MG63 (cell line): ENCODE measurements at regions not wholly inside any gene's neighbourhood (a gene's known extent, or its start where the extent isn't known, plus 50 kb on each side); places are given as distances from the start of the nearest gene placed in this dataset.

Experiments
- DNase-seq: peaks from one replicate; pipeline ENCODE4 v3.0.0-alpha.2; 2020
- H3K27me3 ChIP-seq: fragments of 250-450 bp; sonication (Bioruptor Pico); 2 replicates; pipeline ENCODE4 v1.5.1; 2020; ENCODE audit warnings: mild to moderate bottlenecking, moderate library complexity
- H3K36me3 ChIP-seq: fragments of 250-450 bp; sonication (Bioruptor Pico); 2 replicates; pipeline ENCODE4 v1.5.1; 2020; ENCODE audit warnings: mild to moderate bottlenecking, moderate library complexity
- H3K4me3 ChIP-seq: fragments of 250-450 bp; sonication (Bioruptor Pico); 2 replicates; pipeline ENCODE4 v1.5.1; 2020; ENCODE audit warnings: mild to moderate bottlenecking, moderate library complexity
- H3K9me3 ChIP-seq: fragments of 250-450 bp; sonication (Bioruptor Pico); 2 replicates; pipeline ENCODE4 v1.5.1; 2020; ENCODE audit warnings: mild to moderate bottlenecking, moderate library complexity

DNA sequence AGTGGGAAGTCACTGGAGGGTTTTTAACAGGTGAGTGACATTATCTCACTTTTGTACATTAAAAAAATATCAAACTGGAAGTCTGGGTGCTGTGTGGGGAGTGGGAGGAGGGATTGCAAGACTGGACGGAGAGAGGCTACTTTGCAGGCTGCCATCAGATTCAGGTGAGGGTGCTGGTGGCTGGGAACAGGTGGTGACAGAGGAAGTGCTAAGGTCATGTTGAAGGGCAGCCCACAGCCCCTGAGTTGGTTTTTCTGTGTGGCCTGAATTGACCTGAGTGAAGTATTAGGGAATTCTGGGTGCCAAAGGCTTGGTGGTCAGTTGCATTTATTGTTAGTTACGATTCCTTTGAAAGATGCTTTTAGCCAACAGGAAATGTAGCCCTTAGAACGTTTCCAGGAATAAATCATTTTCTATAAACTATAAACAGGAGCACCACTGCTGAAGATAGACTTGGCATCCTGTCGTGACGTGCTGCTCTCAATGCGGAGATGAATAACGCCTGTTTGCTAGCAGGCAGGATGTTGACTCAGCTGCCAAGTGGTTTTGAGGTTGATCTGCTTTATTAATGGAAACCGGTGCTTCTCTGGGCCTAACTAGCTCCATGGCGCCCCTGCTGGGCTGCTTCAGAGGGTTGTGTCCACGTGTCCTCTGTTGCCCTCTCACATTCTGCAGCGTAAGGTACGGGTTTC, 707.5 kb upstream of the TMEM132C start:
- no peaks in the 10 kb centered on the region for H3K36me3 ChIP-seq
- no peak overlapping the region for H3K4me3 ChIP-seq
- no peaks in the 10 kb centered on the region for H3K9me3 ChIP-seq
- H3K27me3 ChIP-seq = no peaks in the 10 kb centered on the region
- peak; percentile 95 for DNase-seq

- no peaks in the 10 kb centered on the region for H3K27me3 ChIP-seq
- H3K4me3 ChIP-seq = no peak overlapping the region
- no peak for DNase-seq
- H3K9me3 ChIP-seq = no peaks in the 10 kb centered on the region
- H3K36me3 ChIP-seq = no peaks in the 10 kb centered on the region
These were observed 706.9 kb upstream of the TMEM132C start for GRCh38 chr12:127560041-127560478.

DNA sequence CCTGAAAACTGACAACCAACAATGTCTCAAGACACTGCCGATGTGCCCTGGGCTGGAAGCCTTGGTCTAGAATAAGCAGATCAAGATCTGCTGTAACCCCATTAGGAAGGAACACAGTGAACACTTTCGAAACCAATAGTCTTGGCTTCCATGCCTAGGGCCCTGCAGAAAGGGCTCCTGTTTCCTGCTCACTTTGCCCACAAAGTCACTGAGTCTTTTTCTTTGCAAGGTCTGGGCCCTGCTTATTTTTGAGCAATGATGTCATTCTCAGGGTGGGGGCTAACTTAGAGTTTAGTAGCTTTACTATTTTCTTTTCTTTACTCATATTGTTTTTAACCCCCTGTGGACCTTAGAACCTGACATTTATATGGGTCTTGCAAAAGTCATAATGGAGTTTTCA, 704.2 kb upstream of the TMEM132C start:
- Histone ChIP-seq H3K36me3 (no peaks in the 10 kb centered on the region), H3K27me3 (no peaks in the 10 kb centered on the region), H3K9me3 (no peaks in the 10 kb centered on the region), H3K4me3 (no peak overlapping the region)
- no peak for DNase-seq

GRCh38 chr12:127565241-127565640, 701.7 kb upstream of the TMEM132C start:
- Histone ChIP-seq H3K9me3 (no peaks in the 10 kb centered on the region), H3K27me3 (no peaks in the 10 kb centered on the region), H3K36me3 (no peaks in the 10 kb centered on the region), H3K4me3 (no peak overlapping the region)
- DNase-seq = no peak

- no peak for DNase-seq
- no peak overlapping the region for H3K4me3 ChIP-seq
These were observed 699.4 kb upstream of the TMEM132C start for GRCh38 chr12:127567531-127567930.

DNA sequence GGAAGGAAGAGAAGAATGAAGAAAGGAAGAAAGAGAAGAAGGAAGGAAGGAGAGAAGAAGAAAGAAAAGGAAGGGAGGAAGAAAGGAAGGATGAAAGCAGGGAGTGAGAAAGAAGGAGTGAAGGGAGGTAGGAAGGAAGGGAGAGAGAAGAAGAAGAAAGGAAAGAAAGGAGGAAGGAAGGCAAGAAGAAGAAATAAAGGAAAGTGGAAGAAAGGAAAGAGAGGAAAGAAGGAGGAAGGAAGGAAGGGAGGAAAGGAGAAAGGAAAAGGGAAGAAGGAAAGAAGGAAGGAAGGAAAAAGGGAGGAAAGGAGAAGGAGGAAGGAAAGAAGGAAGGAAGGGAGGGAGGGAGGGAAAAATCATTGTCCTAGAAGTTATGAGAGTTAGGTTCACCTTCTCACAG, 696.6 kb upstream of the TMEM132C start:
- no peak for DNase-seq
- Histone ChIP-seq H3K9me3 (no peaks in the 10 kb centered on the region), H3K27me3 (no peaks in the 10 kb centered on the region), H3K36me3 (no peaks in the 10 kb centered on the region), H3K4me3 (no peak overlapping the region)

More at GRCh38 chr12:127567531-127567930, 699.4 kb upstream of the TMEM132C start:
- Histone ChIP-seq H3K27me3 (no peaks in the 10 kb centered on the region), H3K9me3 (no peaks in the 10 kb centered on the region), H3K36me3 (no peaks in the 10 kb centered on the region)

DNA sequence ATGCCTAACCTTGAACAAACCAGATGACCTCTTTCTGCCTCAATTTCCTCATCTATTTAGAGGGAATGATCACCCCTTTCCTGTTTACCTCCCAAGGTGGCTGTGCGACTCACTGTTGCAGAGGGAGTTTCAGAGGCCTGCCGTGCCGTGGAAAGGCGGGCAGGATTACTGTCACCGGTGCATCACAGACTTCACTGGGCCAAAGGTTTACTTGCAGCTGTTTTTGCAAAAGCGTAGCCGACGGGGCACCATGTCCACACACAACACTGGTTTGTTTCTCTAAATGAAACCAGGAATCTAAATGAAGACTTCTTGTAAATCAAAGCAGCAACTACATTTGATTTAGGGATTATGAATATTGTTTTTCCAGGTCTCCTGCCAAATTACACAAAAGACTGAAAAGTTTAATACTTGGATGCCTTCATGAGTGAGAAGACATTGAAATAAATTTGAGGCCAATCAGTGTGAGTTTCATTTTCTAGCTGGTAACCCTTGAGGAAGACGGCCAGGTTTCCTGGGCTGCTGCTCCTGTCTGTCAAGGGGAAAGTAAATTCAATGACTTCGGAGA, 696.1 kb upstream of the TMEM132C start:
- peak; percentile 33 for DNase-seq
- H3K9me3 ChIP-seq = no peaks in the 10 kb centered on the region
- H3K36me3 ChIP-seq = no peaks in the 10 kb centered on the region
- H3K4me3 ChIP-seq = no peak overlapping the region
- H3K27me3 ChIP-seq = no peaks in the 10 kb centered on the region

DNA sequence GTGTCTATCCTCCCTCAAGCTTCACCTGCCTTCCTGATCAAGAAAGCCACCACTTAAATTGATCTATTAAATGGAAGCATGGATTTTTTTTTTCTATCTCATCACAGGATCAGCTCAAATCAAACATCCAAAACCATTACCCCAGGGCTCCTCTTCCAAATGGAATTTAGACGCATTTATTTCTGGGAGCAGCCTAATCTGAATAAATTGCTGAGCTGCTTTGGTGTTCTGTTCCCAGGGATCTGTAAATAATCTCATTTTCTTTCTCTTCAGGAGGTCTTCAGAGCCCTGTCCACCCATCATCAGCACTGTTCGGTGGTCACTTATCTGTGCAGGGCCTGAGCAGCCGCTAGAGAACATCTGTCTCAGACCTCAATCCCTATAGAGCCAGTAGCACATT, 695.4 kb upstream of the TMEM132C start:
- no peaks in the 10 kb centered on the region for H3K9me3 ChIP-seq
- H3K4me3 ChIP-seq = no peak overlapping the region
- H3K27me3 ChIP-seq = no peaks in the 10 kb centered on the region
- DNase-seq = no peak
- H3K36me3 ChIP-seq = no peaks in the 10 kb centered on the region

DNA sequence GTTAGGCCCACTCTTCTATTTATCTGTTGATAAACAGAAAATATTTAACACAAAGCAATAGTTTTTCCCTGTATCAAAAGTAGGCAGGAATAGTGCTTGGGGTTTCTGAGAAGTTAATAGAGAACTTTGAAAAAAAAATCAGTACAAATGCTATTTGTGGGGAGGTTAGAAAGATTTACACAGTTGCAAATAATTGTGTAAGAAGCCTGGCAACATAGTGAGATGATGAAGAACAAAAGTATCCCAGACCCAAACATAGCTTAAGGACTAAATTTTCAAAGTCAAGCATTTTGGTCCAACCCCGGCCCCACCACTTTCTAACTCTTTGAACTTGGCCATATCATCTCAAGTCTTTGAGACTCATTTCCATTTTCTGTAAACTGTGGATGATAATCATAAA, 687.5 kb upstream of the TMEM132C start:
- Histone ChIP-seq H3K9me3 (no peaks in the 10 kb centered on the region), H3K36me3 (no peaks in the 10 kb centered on the region), H3K4me3 (no peak overlapping the region), H3K27me3 (no peaks in the 10 kb centered on the region)
- DNase-seq = no peak

DNA sequence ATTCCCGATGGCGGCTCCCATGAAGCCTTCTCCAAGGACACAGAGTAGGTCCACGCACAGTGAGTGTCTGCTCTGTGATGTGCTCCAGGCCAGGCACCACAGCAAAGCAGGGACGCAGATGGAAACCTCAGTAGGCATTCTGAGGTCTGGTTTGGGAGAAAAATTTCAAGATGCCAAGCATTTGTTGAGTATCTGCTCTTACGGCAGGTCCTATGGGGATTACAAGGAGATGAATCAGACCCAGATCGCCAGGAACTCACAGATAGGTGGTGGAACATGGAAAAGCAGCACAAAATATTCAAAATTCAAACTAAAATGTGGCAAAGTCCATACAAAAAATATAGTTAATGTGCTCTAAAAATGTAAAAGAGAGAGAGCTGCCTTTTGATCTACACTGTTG, 684.9 kb upstream of the TMEM132C start:
- DNase-seq = no peak
- H3K27me3 ChIP-seq = no peaks in the 10 kb centered on the region

DNA sequence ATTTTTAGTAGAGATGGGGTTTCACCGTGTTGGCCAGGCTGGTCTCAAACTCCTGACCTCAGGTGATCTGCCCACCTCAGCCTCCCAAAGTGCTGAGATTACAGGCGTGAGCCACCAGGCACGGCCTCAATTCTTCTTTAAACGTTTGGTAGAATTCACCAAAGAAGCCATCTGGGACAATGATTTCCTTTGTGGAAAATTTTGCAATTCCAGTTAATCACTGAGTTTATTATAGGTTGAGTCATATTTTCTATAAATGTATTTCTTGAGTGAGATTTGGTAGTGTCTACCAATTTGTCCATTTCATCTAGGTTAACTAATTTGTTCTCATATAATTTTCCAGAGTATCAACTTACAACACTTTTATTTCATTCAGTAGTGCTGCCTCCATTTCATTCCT, 683.9 kb upstream of the TMEM132C start:
- Histone ChIP-seq H3K4me3 (no peak overlapping the region), H3K27me3 (no peaks in the 10 kb centered on the region), H3K9me3 (peaks cover 4% of the 10 kb centered on the region), H3K36me3 (no peaks in the 10 kb centered on the region)
- no peak for DNase-seq

More for the DNA sequence above, 684.9 kb upstream of the TMEM132C start:
- Histone ChIP-seq H3K9me3 (peaks cover 4% of the 10 kb centered on the region), H3K36me3 (no peaks in the 10 kb centered on the region), H3K4me3 (no peak overlapping the region)

DNA sequence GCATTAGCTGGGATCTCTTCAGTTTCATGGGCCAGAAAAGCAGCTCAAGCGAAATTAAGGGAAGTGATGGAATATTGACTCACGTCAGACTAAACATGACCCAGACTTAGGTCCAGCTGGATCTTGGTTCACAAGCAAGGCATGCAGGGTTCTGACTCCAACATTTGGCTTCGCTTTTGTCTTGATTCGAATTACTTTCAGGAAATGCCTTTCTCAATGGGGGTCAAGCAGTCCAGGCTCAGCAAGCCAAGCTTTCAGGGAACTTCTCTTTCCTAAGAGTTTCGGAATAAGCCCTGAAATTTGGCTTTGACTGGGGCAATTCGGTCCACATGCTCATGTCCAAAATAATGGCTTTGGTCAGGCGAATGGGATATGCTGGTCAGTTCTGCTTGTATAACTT, 678.7 kb upstream of the TMEM132C start:
- Histone ChIP-seq H3K36me3 (no peaks in the 10 kb centered on the region), H3K9me3 (peaks cover 4% of the 10 kb centered on the region), H3K4me3 (no peak overlapping the region), H3K27me3 (no peaks in the 10 kb centered on the region)
- DNase-seq = peak; percentile 83

DNA sequence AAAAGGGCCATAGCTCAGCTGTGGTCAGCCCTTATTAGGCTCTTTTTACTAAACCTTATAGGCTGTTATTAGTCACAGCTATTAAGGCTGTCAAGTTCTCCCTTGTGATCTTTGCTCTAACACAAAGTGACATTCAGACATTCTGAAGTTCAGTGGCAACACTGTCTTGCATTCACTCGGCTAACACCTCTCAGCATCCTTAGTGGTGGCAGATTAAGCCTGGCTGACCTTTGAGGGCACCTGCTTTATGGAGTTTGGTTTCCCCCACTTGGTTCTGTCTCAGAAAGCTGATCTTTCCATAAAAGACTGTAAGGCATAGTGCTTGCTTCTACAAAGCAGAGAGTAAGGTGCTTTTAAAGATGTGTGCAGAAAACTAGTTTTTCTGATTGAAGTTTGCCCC, 677.4 kb upstream of the TMEM132C start:
- Histone ChIP-seq H3K36me3 (no peaks in the 10 kb centered on the region), H3K9me3 (peaks cover 4% of the 10 kb centered on the region), H3K27me3 (no peaks in the 10 kb centered on the region), H3K4me3 (no peak overlapping the region)
- no peak for DNase-seq

DNA sequence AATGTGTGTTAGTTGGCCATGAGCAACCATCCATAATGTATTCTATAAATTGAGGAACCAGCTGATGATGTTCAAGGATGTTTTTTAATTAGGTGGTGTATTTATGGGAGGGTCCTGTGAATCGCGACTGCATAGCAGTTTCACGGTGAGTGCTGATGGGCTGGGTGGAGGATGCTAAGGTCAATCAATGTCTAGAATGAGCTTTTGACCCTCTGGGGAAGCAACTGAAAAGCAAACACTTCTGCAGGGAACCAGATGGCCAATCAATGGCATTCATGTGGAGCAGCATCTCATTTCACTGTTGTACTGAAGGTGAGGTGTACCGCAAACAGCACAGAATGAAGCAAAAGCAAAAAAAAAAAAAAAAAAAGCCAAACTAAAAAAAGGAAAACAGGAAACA, 676.1 kb upstream of the TMEM132C start:
- no peaks in the 10 kb centered on the region; the same call in 1 of the 2 replicates for H3K9me3 ChIP-seq
- no peaks in the 10 kb centered on the region for H3K27me3 ChIP-seq
- H3K4me3 ChIP-seq = no peak overlapping the region
- DNase-seq = no peak
- no peaks in the 10 kb centered on the region for H3K36me3 ChIP-seq

DNA sequence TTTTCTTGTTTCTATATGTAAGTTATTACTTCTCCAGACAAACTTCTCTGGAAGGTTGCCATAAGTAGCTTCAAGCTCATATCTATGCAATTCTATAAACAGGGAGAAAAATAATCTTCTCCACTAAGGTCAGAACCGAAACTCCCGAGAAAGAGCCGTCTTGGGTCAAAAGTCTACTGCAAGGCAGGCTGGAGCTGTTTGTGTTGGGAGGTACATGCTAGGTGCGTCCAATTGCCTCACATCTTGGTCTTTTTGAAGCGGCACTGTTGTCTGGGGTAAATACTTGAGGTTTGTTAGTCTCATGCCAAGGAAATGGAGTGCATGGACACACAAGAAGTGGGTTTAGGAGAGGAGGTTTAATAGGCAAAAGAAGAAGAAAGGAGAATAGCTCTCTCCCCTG, 674.7 kb upstream of the TMEM132C start:
- H3K27me3 ChIP-seq = no peaks in the 10 kb centered on the region
- H3K4me3 ChIP-seq = no peak overlapping the region
- no peaks in the 10 kb centered on the region for H3K36me3 ChIP-seq
- DNase-seq = no peak
- no peaks in the 10 kb centered on the region for H3K9me3 ChIP-seq

DNA sequence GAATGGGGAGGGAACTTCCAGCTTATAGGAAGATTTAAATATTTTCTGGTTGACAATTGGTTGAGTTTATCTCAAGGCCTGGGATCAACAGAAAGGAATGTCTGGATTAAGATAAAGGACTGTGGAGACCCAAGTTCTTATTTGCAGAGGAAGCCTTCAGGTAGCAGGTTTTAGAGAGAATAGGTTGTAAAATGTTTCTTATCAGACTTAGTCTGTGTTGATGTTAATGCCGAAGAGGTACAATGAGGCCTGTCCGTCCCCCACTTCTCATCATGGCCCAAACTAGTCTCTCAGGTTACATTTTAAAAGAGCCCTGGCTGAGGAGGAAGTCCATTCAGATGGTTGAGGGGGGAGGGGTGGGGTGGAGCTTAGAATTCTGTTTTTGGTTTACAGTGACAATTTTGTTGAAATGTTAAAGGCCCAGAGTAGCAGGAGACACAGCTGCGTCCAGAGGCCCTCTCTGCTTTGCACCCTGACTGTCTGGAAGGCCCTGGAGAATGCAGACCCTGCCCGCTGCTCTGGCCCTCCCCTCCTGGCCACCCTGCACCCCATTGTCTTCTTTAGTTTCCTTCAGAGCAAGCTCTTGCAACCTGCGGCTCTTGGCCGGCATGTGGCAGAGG, 672.5 kb upstream of the TMEM132C start:
- Histone ChIP-seq H3K9me3 (no peaks in the 10 kb centered on the region), H3K27me3 (no peaks in the 10 kb centered on the region), H3K4me3 (no peak overlapping the region), H3K36me3 (no peaks in the 10 kb centered on the region)
- DNase-seq = no peak

GRCh38 chr12:127595506-127595905, 671.5 kb upstream of the TMEM132C start:
- Histone ChIP-seq H3K4me3 (no peak overlapping the region), H3K9me3 (no peaks in the 10 kb centered on the region), H3K36me3 (no peaks in the 10 kb centered on the region), H3K27me3 (no peaks in the 10 kb centered on the region)
- DNase-seq = no peak

DNA sequence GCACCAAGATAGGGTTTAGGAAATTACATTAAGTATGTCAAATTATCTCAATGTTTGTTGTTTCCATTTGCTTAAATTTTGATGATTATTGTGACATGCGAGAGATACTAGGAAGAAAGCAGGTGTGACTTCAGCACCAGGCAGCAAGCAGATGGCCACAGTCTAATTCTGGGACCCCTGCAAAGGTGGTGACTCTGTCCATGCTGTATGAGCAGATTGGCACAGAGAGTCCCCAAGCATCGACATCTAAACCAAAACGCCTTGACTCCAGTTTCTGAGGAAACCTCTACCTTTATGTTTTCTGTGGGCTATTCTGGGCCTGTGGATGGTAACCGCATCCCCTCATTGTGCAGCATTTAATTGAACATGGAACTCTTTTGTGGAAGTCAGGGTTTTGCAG, 670.1 kb upstream of the TMEM132C start:
- H3K9me3 ChIP-seq = no peaks in the 10 kb centered on the region
- no peaks in the 10 kb centered on the region for H3K27me3 ChIP-seq
- no peak for DNase-seq
- no peak overlapping the region for H3K4me3 ChIP-seq
- no peaks in the 10 kb centered on the region for H3K36me3 ChIP-seq
